ENCODE measurements at regions not wholly inside any gene's neighbourhood (a gene's known extent, or its start where the extent isn't known, plus 50 kb on each side); places are given as distances from the start of the nearest gene placed in this dataset.

DNA sequence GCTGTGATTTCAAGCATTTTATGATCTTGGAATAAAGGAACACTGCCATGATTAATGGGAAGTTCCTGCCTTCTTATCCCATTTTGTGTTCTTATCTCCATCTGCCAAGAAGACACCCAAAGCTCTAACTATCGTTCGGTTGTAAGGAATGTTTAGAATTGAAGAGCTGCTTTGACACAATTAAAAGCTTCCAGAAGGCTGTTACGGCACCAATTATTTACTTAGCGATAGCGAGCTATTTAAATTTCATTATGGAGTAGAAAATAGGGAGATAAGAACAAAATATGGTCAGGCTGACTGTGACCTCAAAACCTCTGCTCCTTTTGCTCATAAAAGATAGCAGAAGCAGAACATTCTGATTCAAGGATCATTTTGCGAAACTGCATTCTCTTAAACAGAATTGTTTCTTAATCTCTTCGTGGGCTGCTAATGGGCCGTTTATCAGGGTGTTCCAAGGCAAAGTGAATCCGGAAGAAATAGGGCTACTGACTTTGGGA, 101.6 kb downstream of the SLC4A3 start:
- H3K4me1 ChIP-seq (ENCODE audit: insufficient read depth, low read length): no peaks in the 10 kb centered on the region
- no peaks in the 10 kb centered on the region for H3K27me3 ChIP-seq (ENCODE audit: control insufficient read depth in 1 of 2, insufficient read depth in 2 of 2, low read length in 2 of 2)
- no peaks in the 10 kb centered on the region for H3K9me3 ChIP-seq (ENCODE audit: low read length)
- no peak overlapping the region for H3K27ac ChIP-seq (ENCODE audit: low read depth, low read length)
- no peak overlapping the region for H3K9ac ChIP-seq (ENCODE audit: low read length)
- H3K4me3 ChIP-seq (ENCODE audit: low read depth in 1 of 2, low read length in 2 of 2): no peak overlapping the region
- H3K36me3 ChIP-seq (ENCODE audit: insufficient read depth, low read length): no peaks in the 10 kb centered on the region

- no peaks in the 10 kb centered on the region for H3K27me3 ChIP-seq (ENCODE audit: control insufficient read depth in 1 of 2, insufficient read depth in 2 of 2, low read length in 2 of 2)
- no peak overlapping the region for H3K9ac ChIP-seq (ENCODE audit: low read length)
- no peaks in the 10 kb centered on the region for H3K36me3 ChIP-seq (ENCODE audit: insufficient read depth, low read length)
- H3K4me3 ChIP-seq (ENCODE audit: low read depth in 1 of 2, low read length in 2 of 2): no peak overlapping the region
- no peaks in the 10 kb centered on the region for H3K4me1 ChIP-seq (ENCODE audit: insufficient read depth, low read length)
- H3K9me3 ChIP-seq (ENCODE audit: low read length): no peaks in the 10 kb centered on the region
- H3K27ac ChIP-seq (ENCODE audit: low read depth, low read length): no peak overlapping the region
Observed at GRCh38 chr2:219731173-219731572, 103.7 kb downstream of the SLC4A3 start.

DNA sequence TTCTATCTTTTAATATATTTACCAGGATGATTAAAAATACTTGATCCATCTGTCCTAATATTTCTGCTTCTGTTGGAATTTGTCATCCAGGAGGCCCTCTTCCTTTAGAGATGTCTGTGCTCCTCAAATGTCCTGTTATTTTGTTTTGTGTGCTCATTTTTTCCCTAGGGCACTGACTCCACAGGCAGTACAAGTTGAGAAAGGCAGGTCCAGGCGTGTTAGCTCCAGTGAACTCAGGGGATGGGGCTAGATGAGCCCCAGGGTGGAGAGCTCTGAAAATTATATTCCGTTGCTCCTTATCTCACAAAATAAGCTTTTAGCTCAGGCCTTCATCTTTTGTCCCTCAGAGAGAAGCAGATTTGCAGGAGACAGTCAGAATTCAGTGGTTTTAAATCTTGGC, 105.7 kb downstream of the SLC4A3 start:
- H3K4me3 ChIP-seq (ENCODE audit: low read depth in 1 of 2, low read length in 2 of 2): no peak overlapping the region
- H3K4me1 ChIP-seq (ENCODE audit: insufficient read depth, low read length): no peaks in the 10 kb centered on the region
- H3K27me3 ChIP-seq (ENCODE audit: control insufficient read depth in 1 of 2, insufficient read depth in 2 of 2, low read length in 2 of 2): no peaks in the 10 kb centered on the region
- H3K9me3 ChIP-seq (ENCODE audit: low read length): no peaks in the 10 kb centered on the region
- no peak overlapping the region for H3K9ac ChIP-seq (ENCODE audit: low read length)
- no peaks in the 10 kb centered on the region for H3K36me3 ChIP-seq (ENCODE audit: insufficient read depth, low read length)
- H3K27ac ChIP-seq (ENCODE audit: low read depth, low read length): no peak overlapping the region

GRCh38 chr2:219733746-219734145, 106.3 kb downstream of the SLC4A3 start:
- Histone ChIP-seq H3K27me3 (ENCODE audit: control insufficient read depth in 1 of 2, insufficient read depth in 2 of 2, low read length in 2 of 2) (no peaks in the 10 kb centered on the region), H3K36me3 (ENCODE audit: insufficient read depth, low read length) (no peaks in the 10 kb centered on the region), H3K27ac (ENCODE audit: low read depth, low read length) (no peak overlapping the region), H3K4me1 (ENCODE audit: insufficient read depth, low read length) (no peaks in the 10 kb centered on the region), H3K4me3 (ENCODE audit: low read depth in 1 of 2, low read length in 2 of 2) (no peak overlapping the region), H3K9me3 (ENCODE audit: low read length) (no peaks in the 10 kb centered on the region), H3K9ac (ENCODE audit: low read length) (no peak overlapping the region)

DNA sequence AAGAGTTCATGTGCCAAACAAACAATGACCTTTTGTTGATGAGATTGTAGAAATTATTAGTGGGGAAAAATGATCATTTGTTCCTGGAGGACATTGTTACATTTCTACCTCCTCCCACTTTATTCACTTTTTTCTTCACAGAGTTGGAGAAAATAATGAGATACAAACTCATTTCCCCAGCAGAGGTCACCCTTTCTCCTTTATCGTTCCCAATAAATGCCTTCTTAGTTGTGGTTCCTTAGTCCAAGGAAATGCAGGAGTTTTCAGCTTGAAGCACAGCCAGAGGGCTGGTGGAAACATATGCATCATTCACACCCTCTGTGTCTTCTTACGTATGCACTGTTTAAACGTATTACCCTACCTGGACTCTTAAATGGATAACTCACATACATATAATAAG, 108.8 kb downstream of the SLC4A3 start:
- Histone ChIP-seq H3K9ac (ENCODE audit: low read length) (no peak overlapping the region), H3K9me3 (ENCODE audit: low read length) (no peaks in the 10 kb centered on the region), H3K4me3 (ENCODE audit: low read depth in 1 of 2, low read length in 2 of 2) (no peak overlapping the region), H3K27me3 (ENCODE audit: control insufficient read depth in 1 of 2, insufficient read depth in 2 of 2, low read length in 2 of 2) (no peaks in the 10 kb centered on the region), H3K4me1 (ENCODE audit: insufficient read depth, low read length) (no peaks in the 10 kb centered on the region), H3K36me3 (ENCODE audit: insufficient read depth, low read length) (no peaks in the 10 kb centered on the region), H3K27ac (ENCODE audit: low read depth, low read length) (no peak overlapping the region)

GRCh38 chr2:219737270-219737691, 109.9 kb downstream of the SLC4A3 start:
- H3K9me3 ChIP-seq (ENCODE audit: low read length): no peaks in the 10 kb centered on the region
- no peak overlapping the region for H3K27ac ChIP-seq (ENCODE audit: low read depth, low read length)
- no peaks in the 10 kb centered on the region for H3K27me3 ChIP-seq (ENCODE audit: control insufficient read depth in 1 of 2, insufficient read depth in 2 of 2, low read length in 2 of 2)
- no peak overlapping the region for H3K9ac ChIP-seq (ENCODE audit: low read length)
- H3K4me3 ChIP-seq (ENCODE audit: low read depth in 1 of 2, low read length in 2 of 2): no peak overlapping the region
- no peaks in the 10 kb centered on the region for H3K4me1 ChIP-seq (ENCODE audit: insufficient read depth, low read length)
- H3K36me3 ChIP-seq (ENCODE audit: insufficient read depth, low read length): no peaks in the 10 kb centered on the region

- Histone ChIP-seq H3K27ac (ENCODE audit: low read depth, low read length) (no peak overlapping the region), H3K4me3 (ENCODE audit: low read depth in 1 of 2, low read length in 2 of 2) (no peak overlapping the region), H3K9ac (ENCODE audit: low read length) (no peak overlapping the region), H3K4me1 (ENCODE audit: insufficient read depth, low read length) (no peaks in the 10 kb centered on the region), H3K36me3 (ENCODE audit: insufficient read depth, low read length) (no peaks in the 10 kb centered on the region), H3K9me3 (ENCODE audit: low read length) (no peaks in the 10 kb centered on the region), H3K27me3 (ENCODE audit: control insufficient read depth in 1 of 2, insufficient read depth in 2 of 2, low read length in 2 of 2) (no peaks in the 10 kb centered on the region)
Observed at GRCh38 chr2:219739066-219739465, 111.6 kb downstream of the SLC4A3 start.

- no peak overlapping the region for H3K27ac ChIP-seq (ENCODE audit: low read depth, low read length)
Observed at GRCh38 chr2:219739866-219740440, 112.5 kb downstream of the SLC4A3 start.

GRCh38 chr2:219743548-219743947, 116.1 kb downstream of the SLC4A3 start:
- no peaks in the 10 kb centered on the region for H3K36me3 ChIP-seq (ENCODE audit: insufficient read depth, low read length)
- no peak overlapping the region for H3K27ac ChIP-seq (ENCODE audit: low read depth, low read length)
- no peak overlapping the region for H3K9ac ChIP-seq (ENCODE audit: low read length)
- H3K4me3 ChIP-seq (ENCODE audit: low read depth in 1 of 2, low read length in 2 of 2): no peak overlapping the region
- H3K27me3 ChIP-seq (ENCODE audit: control insufficient read depth in 1 of 2, insufficient read depth in 2 of 2, low read length in 2 of 2): no peaks in the 10 kb centered on the region
- no peaks in the 10 kb centered on the region for H3K9me3 ChIP-seq (ENCODE audit: low read length)
- H3K4me1 ChIP-seq (ENCODE audit: insufficient read depth, low read length): no peaks in the 10 kb centered on the region

More at GRCh38 chr2:219739866-219740440, 112.5 kb downstream of the SLC4A3 start:
- no peak overlapping the region for H3K4me3 ChIP-seq (ENCODE audit: low read depth in 1 of 2, low read length in 2 of 2)
- H3K27me3 ChIP-seq (ENCODE audit: control insufficient read depth in 1 of 2, insufficient read depth in 2 of 2, low read length in 2 of 2): no peaks in the 10 kb centered on the region
- no peak overlapping the region for H3K9ac ChIP-seq (ENCODE audit: low read length)
- H3K9me3 ChIP-seq (ENCODE audit: low read length): no peaks in the 10 kb centered on the region
- H3K36me3 ChIP-seq (ENCODE audit: insufficient read depth, low read length): no peaks in the 10 kb centered on the region
- H3K4me1 ChIP-seq (ENCODE audit: insufficient read depth, low read length): no peaks in the 10 kb centered on the region

DNA sequence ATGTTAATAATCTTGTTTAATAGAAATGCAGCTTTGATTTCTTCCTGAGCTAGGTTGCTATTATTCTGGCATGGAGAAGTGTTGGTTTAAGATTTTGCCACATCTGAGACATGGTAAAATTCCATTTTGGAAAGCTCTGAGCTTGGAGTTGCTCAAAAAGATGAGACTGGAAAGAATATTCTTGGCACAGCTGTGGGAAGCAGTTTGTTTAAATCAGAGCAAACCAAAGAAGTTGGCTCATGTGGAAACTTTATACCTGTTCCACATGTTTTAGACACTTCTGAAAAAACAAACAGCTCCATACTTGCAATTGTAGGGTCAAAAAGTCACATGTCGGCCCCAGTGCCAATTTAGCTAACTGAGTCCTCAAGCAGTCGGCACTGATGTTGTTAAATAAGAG, 116.6 kb downstream of the SLC4A3 start:
- no peaks in the 10 kb centered on the region for H3K36me3 ChIP-seq (ENCODE audit: insufficient read depth, low read length)
- no peak overlapping the region for H3K9ac ChIP-seq (ENCODE audit: low read length)
- H3K4me3 ChIP-seq (ENCODE audit: low read depth in 1 of 2, low read length in 2 of 2): no peak overlapping the region
- no peaks in the 10 kb centered on the region for H3K9me3 ChIP-seq (ENCODE audit: low read length)
- no peak overlapping the region for H3K27ac ChIP-seq (ENCODE audit: low read depth, low read length)
- no peaks in the 10 kb centered on the region for H3K27me3 ChIP-seq (ENCODE audit: control insufficient read depth in 1 of 2, insufficient read depth in 2 of 2, low read length in 2 of 2)
- no peaks in the 10 kb centered on the region for H3K4me1 ChIP-seq (ENCODE audit: insufficient read depth, low read length)

GRCh38 chr2:219744600-219744999, 117.2 kb downstream of the SLC4A3 start:
- H3K4me1 ChIP-seq (ENCODE audit: insufficient read depth, low read length): no peaks in the 10 kb centered on the region

DNA sequence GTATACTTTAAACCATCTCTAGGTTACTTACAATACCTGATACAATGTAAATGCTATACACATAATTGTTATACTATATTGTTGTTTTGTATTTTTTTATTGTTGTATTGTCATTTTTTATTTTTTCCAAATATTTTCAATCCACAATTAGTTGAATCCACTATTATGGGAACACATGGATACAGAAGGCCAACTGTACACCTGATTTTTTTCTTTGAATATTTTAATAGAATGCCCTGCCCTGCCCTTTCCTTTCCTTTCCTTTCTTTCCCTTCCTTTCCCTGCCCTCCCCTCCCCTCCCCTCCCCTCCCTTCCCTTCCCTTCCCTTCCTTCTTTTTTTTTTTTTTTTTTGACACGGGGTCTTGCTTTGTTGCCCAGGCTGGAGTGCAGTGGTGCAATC, 120.2 kb downstream of the SLC4A3 start:
- Histone ChIP-seq H3K9me3 (ENCODE audit: low read length) (no peaks in the 10 kb centered on the region), H3K9ac (ENCODE audit: low read length) (no peak overlapping the region), H3K27ac (ENCODE audit: low read depth, low read length) (no peak overlapping the region), H3K36me3 (ENCODE audit: insufficient read depth, low read length) (no peaks in the 10 kb centered on the region), H3K4me3 (ENCODE audit: low read depth in 1 of 2, low read length in 2 of 2) (no peak overlapping the region), H3K27me3 (ENCODE audit: control insufficient read depth in 1 of 2, insufficient read depth in 2 of 2, low read length in 2 of 2) (no peaks in the 10 kb centered on the region), H3K4me1 (ENCODE audit: insufficient read depth, low read length) (no peaks in the 10 kb centered on the region)

More at GRCh38 chr2:219744600-219744999, 117.2 kb downstream of the SLC4A3 start:
- Histone ChIP-seq H3K27ac (ENCODE audit: low read depth, low read length) (no peak overlapping the region), H3K9ac (ENCODE audit: low read length) (no peak overlapping the region), H3K4me3 (ENCODE audit: low read depth in 1 of 2, low read length in 2 of 2) (no peak overlapping the region), H3K36me3 (ENCODE audit: insufficient read depth, low read length) (no peaks in the 10 kb centered on the region), H3K27me3 (ENCODE audit: control insufficient read depth in 1 of 2, insufficient read depth in 2 of 2, low read length in 2 of 2) (no peaks in the 10 kb centered on the region), H3K9me3 (ENCODE audit: low read length) (no peaks in the 10 kb centered on the region)

Measured in muscle layer of colon (tissue), 2 donors.